HepG2 (cell line): ENCODE measurements at regions not wholly inside any gene's neighbourhood (a gene's known extent, or its start where the extent isn't known, plus 50 kb on each side); places are given as distances from the start of the nearest gene placed in this dataset.

Source experiments
- ATAC-seq: fragments of 200-7000 bp; cut with Tn5 transposase; 3 replicates; pipeline ENCODE4 v1.9.1; 2020; ENCODE audit warnings: mild to moderate bottlenecking, moderate library complexity
- BruUV-seq: library from RNA; stranded (reverse); fragments of 400-500 nt; replicated peaks from 2 replicates; lab custom pipeline; 2021; lab: Mats Ljungman, UMichigan
- CTCF ChIA-PET: fragments of 300-600 bp; formaldehyde crosslinking; extraction: SDS; loops from one replicate; lab custom pipeline; 2021; ENCODE audit warnings: low total read pairs, inconsistent platforms, low intra/inter-chr PET ratio; lab: Yijun Ruan, JAX
- POLR2A ChIA-PET: fragments of 350-600 bp; sonication (Branson Sonifier 250); formaldehyde crosslinking; loops from one replicate; lab custom pipeline; 2020; ENCODE audit warnings: antibody characterized with exemption, inconsistent platforms; lab: Yijun Ruan, JAX
- DNase-seq: peaks from one replicate; pipeline ENCODE4 v3.0.0-alpha.2; 2015; ENCODE audit warnings: low spot score
- FAIRE-seq: peaks from 3 replicates; lab custom pipeline; 2011; peaks lifted over from hg19 to GRCh38; lab: Jason Lieb, UNC
- H2AFZ ChIP-seq: one replicate; pipeline ENCODE4 v1.6.1; 2011; ENCODE audit warnings: low read length, inconsistent platforms
- H3K27ac ChIP-seq: fragments of 300-600 bp; 3 replicates; pipeline ENCODE4 v1.8.0; 2011; ENCODE audit warnings: mixed run types, mild to moderate bottlenecking, mixed read lengths, low read length, inconsistent platforms; ENCODE audit not compliant: insufficient read depth; ENCODE audit errors: extremely low read length
- H3K27me3 ChIP-seq, 2 experiments: fragments of 200-600 bp in 1 of 2; 2 replicates in 1 of 2; 3 replicates in 1 of 2; pipeline versions ENCODE4 v1.6.0 to v1.8.0; 2011; ENCODE audit warnings: low read length in 2 of 2, mild to moderate bottlenecking in 2 of 2, moderate library complexity in 2 of 2, inconsistent platforms in 1 of 2; ENCODE audit not compliant: insufficient read depth in 2 of 2, control insufficient read depth in 1 of 2
- H3K36me3 ChIP-seq, 2 experiments: fragments of 200-600 bp in 1 of 2; replicated peaks in 1 of 2; 2 replicates in 1 of 2; 3 replicates in 1 of 2; pipeline versions ENCODE4 v1.5.1 to v1.8.0; 2011; ENCODE audit warnings: low read length in 2 of 2, inconsistent platforms in 1 of 2; ENCODE audit not compliant: insufficient read depth in 2 of 2, control insufficient read depth in 1 of 2
- H3K4me1 ChIP-seq: 2 replicates; pipeline ENCODE4 v1.5.1; 2012; ENCODE audit warnings: low read length, inconsistent platforms; ENCODE audit not compliant: insufficient read depth
- H3K4me2 ChIP-seq: 2 replicates; pipeline ENCODE4 v1.6.0; 2011; ENCODE audit warnings: low read depth, low read length, inconsistent platforms
- H3K4me3 ChIP-seq, 3 experiments: fragments of 200-600 bp in 1 of 3; sonication (generic), shearing (Covaris generic) in 1 of 3; replicated peaks in 1 of 3; 2 replicates each; pipeline ENCODE4 v1.5.1; 2011 to 2016; ENCODE audit warnings: low read length in 3 of 3, inconsistent platforms in 2 of 3, low read depth in 2 of 3, mild to moderate bottlenecking in 2 of 3, control low read depth in 1 of 3, mixed read lengths in 1 of 3; ENCODE audit not compliant: insufficient read depth in 1 of 3
- H3K79me2 ChIP-seq: one replicate; pipeline ENCODE4 v1.6.1; 2011; ENCODE audit warnings: low read length, inconsistent platforms; ENCODE audit not compliant: insufficient read depth
- H3K9ac ChIP-seq: 2 replicates; pipeline ENCODE4 v1.6.0; 2011; ENCODE audit warnings: mild to moderate bottlenecking, low read depth, low read length, inconsistent platforms; ENCODE audit not compliant: insufficient read depth
- H3K9me3 ChIP-seq: 2 replicates; pipeline ENCODE4 v1.5.1; 2012; ENCODE audit warnings: mild to moderate bottlenecking, low read length
- H4K20me1 ChIP-seq: 2 replicates; pipeline ENCODE4 v1.6.0; 2011; ENCODE audit warnings: inconsistent platforms, mild to moderate bottlenecking, low read length, moderate library complexity; ENCODE audit not compliant: insufficient read depth
- CEBPG ChIP-seq: IDR thresholded peaks from 2 replicates; pipeline ENCODE4 v1.6.1; 2016
- ESRRA ChIP-seq: sonication (generic); formaldehyde crosslinking; IDR thresholded peaks from 2 replicates; pipeline ENCODE4 v1.5.1; 2020; ENCODE audit warnings: mild to moderate bottlenecking, low read depth, missing genetic modification reagents
- HHEX ChIP-seq: IDR thresholded peaks from 2 replicates; pipeline ENCODE4 v1.6.1; 2016; ENCODE audit warnings: control low read depth
- MAFK ChIP-seq, 2 experiments: IDR thresholded peaks in 1 of 2; conservative IDR thresholded peaks in 1 of 2; 2 replicates each; pipeline ENCODE4 v1.6.1; 2011; ENCODE audit warnings: improper control_type of control experiment in 2 of 2, low read length in 2 of 2
- RBM39 ChIP-seq: fragments of 200-400 bp; formaldehyde crosslinking; IDR thresholded peaks from one replicate; pipeline ENCODE4 v1.6.1; 2018; ENCODE audit warnings: antibody characterized with exemption, mild to moderate bottlenecking, low read depth, low read length; ENCODE audit not compliant: poor library complexity, severe bottlenecking
- REL ChIP-seq: sonication (generic); formaldehyde crosslinking; conservative IDR thresholded peaks from 2 replicates; pipeline ENCODE4 v1.8.0; 2022; ENCODE audit warnings: mild to moderate bottlenecking, missing genetic modification reagents, moderate library complexity
- SKI ChIP-seq: fragments of 450-650 bp; IDR thresholded peaks from one replicate; pipeline ENCODE4 v1.6.1; 2018; ENCODE audit warnings: mild to moderate bottlenecking; ENCODE audit not compliant: partially characterized antibody
- ZFY ChIP-seq: sonication (generic); formaldehyde crosslinking; IDR thresholded peaks from 2 replicates; pipeline ENCODE4 v1.4.0; 2020; ENCODE audit warnings: missing genetic modification reagents
- ZNF460 ChIP-seq: sonication (generic); formaldehyde crosslinking; IDR thresholded peaks from 2 replicates; pipeline ENCODE4 v1.5.1; 2020; ENCODE audit warnings: missing genetic modification reagents, mild to moderate bottlenecking, borderline replicate concordance
- ZNF549 ChIP-seq: sonication (generic); formaldehyde crosslinking; IDR thresholded peaks from 2 replicates; pipeline ENCODE4 v1.5.0; 2020; ENCODE audit warnings: missing genetic modification reagents
- ZNF564 ChIP-seq: sonication (generic); formaldehyde crosslinking; IDR thresholded peaks from 2 replicates; pipeline ENCODE4 v1.8.1; 2023; ENCODE audit warnings: mild to moderate bottlenecking, missing genetic modification reagents
- ZNF839 ChIP-seq: sonication (generic); formaldehyde crosslinking; IDR thresholded peaks from 2 replicates; pipeline ENCODE4 v1.4.0; 2020; ENCODE audit warnings: missing genetic modification reagents, mild to moderate bottlenecking, borderline replicate concordance
- WGBS: methylation state at CpG from one replicate; pipeline ENCODE4 v1.1.6; 2017; ENCODE audit warnings: low lambda C conversion rate; 5-methylcytosine and 5-hydroxymethylcytosine counted together
- in situ Hi-C: cut with HindIII; loops from 2 replicates; pipeline ENCODE4 v1.10.0; 2017; ENCODE audit warnings: low pct_unique_long_range_greater_than_20kb; ENCODE audit not compliant: extremely low pct_ligation_motif_present
- intact Hi-C: fragments of 100-400 bp; cut with micrococcal nuclease; formaldehyde crosslinking; loops from one replicate; pipeline ENCODE4 v1.10.0; 2022; ENCODE audit not compliant: unreplicated experiment
- TF ChIP-seq, protein P1 (sequence below): sonication (generic); formaldehyde crosslinking; IDR thresholded peaks from 2 replicates; pipeline ENCODE4 v1.5.1; 2020; ENCODE audit warnings: missing genetic modification reagents, mild to moderate bottlenecking, borderline replicate concordance
- TF ChIP-seq, protein P2 (sequence below): sonication (generic); formaldehyde crosslinking; IDR thresholded peaks from 2 replicates; pipeline ENCODE4 v1.4.0; 2020; ENCODE audit warnings: mild to moderate bottlenecking, missing genetic modification reagents
- TF ChIP-seq, protein P3 (sequence below): sonication (generic); formaldehyde crosslinking; IDR thresholded peaks from 2 replicates; pipeline ENCODE4 v1.5.0; 2020; ENCODE audit warnings: mild to moderate bottlenecking, missing genetic modification reagents, moderate library complexity
- TF ChIP-seq, protein P4 (sequence below): sonication (generic); formaldehyde crosslinking; IDR thresholded peaks from 2 replicates; pipeline ENCODE4 v1.5.0; 2020; ENCODE audit warnings: missing genetic modification reagents

DNA sequence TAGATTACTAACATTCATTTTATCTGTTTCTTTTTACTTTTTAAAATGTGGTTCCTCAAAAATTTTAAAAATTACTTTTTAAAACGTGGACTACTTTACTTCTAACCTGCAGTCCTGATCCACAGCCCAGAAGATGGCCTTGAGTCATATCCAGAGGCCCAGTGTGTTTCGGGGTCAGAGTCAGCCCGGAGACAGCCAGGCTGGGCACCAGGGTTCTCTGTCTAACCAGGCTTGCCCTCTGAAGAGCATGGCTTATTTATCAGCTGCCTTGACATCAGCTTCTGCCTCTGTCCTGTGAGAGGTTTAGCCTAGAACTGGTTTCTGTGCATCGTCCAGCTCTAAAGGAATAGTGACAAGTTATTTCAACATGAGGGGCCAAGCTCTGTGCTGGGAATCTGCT is 332.0 kb downstream of the FGF9 start (continued):
- no peak for TF ChIP-seq ZNF564
- TF ChIP-seq, protein P1, sequence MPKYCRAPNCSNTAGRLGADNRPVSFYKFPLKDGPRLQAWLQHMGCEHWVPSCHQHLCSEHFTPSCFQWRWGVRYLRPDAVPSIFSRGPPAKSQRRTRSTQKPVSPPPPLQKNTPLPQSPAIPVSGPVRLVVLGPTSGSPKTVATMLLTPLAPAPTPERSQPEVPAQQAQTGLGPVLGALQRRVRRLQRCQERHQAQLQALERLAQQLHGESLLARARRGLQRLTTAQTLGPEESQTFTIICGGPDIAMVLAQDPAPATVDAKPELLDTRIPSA (CRISPR knock-in tag): no peak
- TF ChIP-seq, all 625 proteins: peak for 0

DNA sequence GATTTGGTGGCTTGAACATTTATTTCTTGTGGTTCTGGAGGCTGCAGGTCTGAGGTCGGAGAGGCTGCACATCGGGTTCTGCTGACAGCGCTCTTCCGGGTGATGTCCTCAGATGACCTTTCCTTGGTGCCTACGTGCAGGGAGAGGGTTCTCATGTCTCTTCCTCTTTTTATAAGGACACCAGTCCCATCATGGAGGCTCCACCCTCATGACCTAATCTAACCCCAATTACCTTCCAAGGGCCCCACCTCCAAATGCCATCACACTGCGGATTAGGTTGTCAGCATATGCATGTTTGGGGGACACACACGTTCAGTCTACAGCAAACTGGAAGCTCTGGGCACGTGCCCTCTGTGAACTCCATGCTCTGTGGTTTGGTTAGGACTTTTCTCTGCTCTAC is 338.6 kb downstream of the FGF9 start:
- no peak for FAIRE-seq
- CTCF ChIA-PET: no interaction called here
- WGBS: 64% methylated on average over 7 of the region's 8 CpGs

DNA sequence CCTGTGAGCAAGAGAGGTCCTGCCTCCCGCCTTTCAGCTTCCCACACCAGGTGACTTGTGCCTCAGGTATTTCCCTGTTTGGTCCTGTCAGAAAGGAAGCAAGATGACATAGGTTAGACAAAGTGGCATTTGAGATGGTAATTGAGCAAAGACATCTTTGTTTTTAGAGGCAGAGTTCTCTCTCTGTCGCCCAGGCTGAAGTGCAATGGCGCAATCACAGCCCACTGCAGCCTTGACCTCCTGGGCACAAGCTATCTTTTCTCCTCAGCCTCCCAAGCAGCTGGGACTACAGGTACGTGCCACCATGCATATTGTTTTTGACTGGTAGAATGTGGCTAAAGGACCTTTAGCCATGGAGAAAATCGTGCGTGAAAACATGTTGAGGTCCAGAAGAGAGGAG is 339.1 kb downstream of the FGF9 start:
- Histone ChIP-seq H3K27me3 (no peaks in the 10 kb centered on the region; a peak in 1 of 5 replicates), H3K9me3 (no peaks in the 10 kb centered on the region), H3K4me1 (no peaks in the 10 kb centered on the region), H3K9ac (no peak overlapping the region), H3K4me2 (no peak overlapping the region), H3K4me3 (no peak overlapping the region), H3K36me3 (no peaks in the 10 kb centered on the region), H4K20me1 (no peaks in the 10 kb centered on the region), H3K27ac (no peak overlapping the region), H2AFZ (no peak overlapping the region), H3K79me2 (no peaks in the 10 kb centered on the region)
- DNase-seq (no peak), ATAC-seq (no peak), FAIRE-seq (no peak)
- ChIA-PET CTCF (no interaction called here), POLR2A (no interaction called here)
- intact Hi-C loops: no loop called here
- in situ Hi-C loops: no loop called here
- 23% methylated on average over 6 of the region's 6 CpGs for WGBS
- BruUV-seq: no TSS peak
- TF ChIP-seq, protein P2, sequence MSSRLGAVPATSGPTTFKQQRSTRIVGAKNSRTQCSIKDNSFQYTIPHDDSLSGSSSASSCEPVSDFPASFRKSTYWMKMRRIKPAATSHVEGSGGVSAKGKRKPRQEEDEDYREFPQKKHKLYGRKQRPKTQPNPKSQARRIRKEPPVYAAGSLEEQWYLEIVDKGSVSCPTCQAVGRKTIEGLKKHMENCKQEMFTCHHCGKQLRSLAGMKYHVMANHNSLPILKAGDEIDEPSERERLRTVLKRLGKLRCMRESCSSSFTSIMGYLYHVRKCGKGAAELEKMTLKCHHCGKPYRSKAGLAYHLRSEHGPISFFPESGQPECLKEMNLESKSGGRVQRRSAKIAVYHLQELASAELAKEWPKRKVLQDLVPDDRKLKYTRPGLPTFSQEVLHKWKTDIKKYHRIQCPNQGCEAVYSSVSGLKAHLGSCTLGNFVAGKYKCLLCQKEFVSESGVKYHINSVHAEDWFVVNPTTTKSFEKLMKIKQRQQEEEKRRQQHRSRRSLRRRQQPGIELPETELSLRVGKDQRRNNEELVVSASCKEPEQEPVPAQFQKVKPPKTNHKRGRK: no peak
- TF ChIP-seq ZNF839 (CRISPR knock-in tag): no peak
- TF ChIP-seq REL (CRISPR knock-in tag): no peak
- no peak for TF ChIP-seq ZFY (CRISPR knock-in tag)
- TF ChIP-seq, protein P3, sequence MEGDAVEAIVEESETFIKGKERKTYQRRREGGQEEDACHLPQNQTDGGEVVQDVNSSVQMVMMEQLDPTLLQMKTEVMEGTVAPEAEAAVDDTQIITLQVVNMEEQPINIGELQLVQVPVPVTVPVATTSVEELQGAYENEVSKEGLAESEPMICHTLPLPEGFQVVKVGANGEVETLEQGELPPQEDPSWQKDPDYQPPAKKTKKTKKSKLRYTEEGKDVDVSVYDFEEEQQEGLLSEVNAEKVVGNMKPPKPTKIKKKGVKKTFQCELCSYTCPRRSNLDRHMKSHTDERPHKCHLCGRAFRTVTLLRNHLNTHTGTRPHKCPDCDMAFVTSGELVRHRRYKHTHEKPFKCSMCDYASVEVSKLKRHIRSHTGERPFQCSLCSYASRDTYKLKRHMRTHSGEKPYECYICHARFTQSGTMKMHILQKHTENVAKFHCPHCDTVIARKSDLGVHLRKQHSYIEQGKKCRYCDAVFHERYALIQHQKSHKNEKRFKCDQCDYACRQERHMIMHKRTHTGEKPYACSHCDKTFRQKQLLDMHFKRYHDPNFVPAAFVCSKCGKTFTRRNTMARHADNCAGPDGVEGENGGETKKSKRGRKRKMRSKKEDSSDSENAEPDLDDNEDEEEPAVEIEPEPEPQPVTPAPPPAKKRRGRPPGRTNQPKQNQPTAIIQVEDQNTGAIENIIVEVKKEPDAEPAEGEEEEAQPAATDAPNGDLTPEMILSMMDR (CRISPR knock-in tag): no peak
- peak; percentile 13; the same call in 1 of the 2 replicates for TF ChIP-seq ZNF460 (CRISPR knock-in tag)
- no peak for TF ChIP-seq MAFK (conservative IDR thresholded peaks at IDR 0.05 in 1 of 2, IDR thresholded peaks at IDR 0.05 in 1 of 2; ENCODE audit: low read length in 2 of 2)
- TF ChIP-seq, protein P4, sequence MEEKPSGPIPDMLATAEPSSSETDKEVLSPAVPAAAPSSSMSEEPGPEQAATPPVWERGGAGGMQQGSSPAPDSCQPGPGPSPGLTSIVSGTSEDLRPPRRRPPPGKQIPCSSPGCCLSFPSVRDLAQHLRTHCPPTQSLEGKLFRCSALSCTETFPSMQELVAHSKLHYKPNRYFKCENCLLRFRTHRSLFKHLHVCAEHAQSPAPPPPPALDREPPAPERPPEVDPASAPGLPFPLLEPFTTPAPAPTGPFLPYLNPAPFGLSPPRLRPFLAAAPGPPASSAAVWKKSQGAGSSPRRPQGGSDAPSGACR (CRISPR knock-in tag): no peak
- 0 out of 2 replicates have a peak, but pooled peaks have one; percentile 17 for TF ChIP-seq CEBPG (CRISPR knock-in tag)

More for the DNA sequence above, 338.6 kb downstream of the FGF9 start:
- Histone ChIP-seq H4K20me1 (no peaks in the 10 kb centered on the region), H2AFZ (no peak overlapping the region), H3K4me1 (no peaks in the 10 kb centered on the region), H3K4me3 (no peak overlapping the region), H3K9me3 (no peaks in the 10 kb centered on the region), H3K9ac (no peak overlapping the region), H3K27me3 (no peaks in the 10 kb centered on the region; a peak in 1 of 5 replicates), H3K27ac (no peak overlapping the region), H3K79me2 (no peaks in the 10 kb centered on the region), H3K36me3 (no peaks in the 10 kb centered on the region), H3K4me2 (no peak overlapping the region)
- in situ Hi-C loops: no loop called here
- no peak for TF ChIP-seq ZNF549
- TF ChIP-seq ESRRA: no peak
- TF ChIP-seq HHEX: no peak
- TF ChIP-seq RBM39: no peak
- no peak for TF ChIP-seq SKI
- intact Hi-C loops: no loop called here
- POLR2A ChIA-PET: no interaction called here
- no TSS peak for BruUV-seq
- no peak for DNase-seq
- no peak for ATAC-seq
